ENCODE measurements at regions not wholly inside any gene's neighbourhood (a gene's known extent, or its start where the extent isn't known, plus 50 kb on each side); places are given as distances from the start of the nearest gene placed in this dataset.

DNA sequence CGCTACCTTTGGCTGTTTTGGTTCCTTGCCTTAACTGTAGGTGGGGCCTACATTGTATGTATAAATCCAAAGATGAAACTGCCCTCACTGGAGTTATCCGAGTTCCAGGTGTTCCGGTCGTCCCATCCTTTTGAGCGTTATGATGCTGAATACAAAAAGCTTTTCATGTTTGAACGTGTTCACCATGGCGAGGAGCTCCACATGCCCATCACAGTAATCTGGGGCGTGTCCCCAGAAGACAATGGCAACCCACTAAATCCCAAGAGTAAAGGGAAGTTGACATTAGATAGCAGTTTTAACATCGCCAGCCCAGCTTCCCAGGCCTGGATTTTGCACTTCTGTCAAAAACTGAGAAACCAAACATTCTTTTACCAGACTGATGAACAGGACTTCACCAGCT is 139.5 kb downstream of the TLR5 start:
- no peak for TF ChIP-seq POLR2AphosphoS5 (IDR thresholded peaks at IDR 0.05; ENCODE audit: insufficient read depth in 1 of 2, low read depth in 1 of 2)
- TF ChIP-seq POLR2A (IDR thresholded peaks at IDR 0.05): no peak
- TF ChIP-seq, protein P1, sequence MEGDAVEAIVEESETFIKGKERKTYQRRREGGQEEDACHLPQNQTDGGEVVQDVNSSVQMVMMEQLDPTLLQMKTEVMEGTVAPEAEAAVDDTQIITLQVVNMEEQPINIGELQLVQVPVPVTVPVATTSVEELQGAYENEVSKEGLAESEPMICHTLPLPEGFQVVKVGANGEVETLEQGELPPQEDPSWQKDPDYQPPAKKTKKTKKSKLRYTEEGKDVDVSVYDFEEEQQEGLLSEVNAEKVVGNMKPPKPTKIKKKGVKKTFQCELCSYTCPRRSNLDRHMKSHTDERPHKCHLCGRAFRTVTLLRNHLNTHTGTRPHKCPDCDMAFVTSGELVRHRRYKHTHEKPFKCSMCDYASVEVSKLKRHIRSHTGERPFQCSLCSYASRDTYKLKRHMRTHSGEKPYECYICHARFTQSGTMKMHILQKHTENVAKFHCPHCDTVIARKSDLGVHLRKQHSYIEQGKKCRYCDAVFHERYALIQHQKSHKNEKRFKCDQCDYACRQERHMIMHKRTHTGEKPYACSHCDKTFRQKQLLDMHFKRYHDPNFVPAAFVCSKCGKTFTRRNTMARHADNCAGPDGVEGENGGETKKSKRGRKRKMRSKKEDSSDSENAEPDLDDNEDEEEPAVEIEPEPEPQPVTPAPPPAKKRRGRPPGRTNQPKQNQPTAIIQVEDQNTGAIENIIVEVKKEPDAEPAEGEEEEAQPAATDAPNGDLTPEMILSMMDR (IDR thresholded peaks at IDR 0.05): no peak
- Histone ChIP-seq H3K27ac (no peak overlapping the region), H3K9me3 (no peaks in the 10 kb centered on the region), H3K4me3 (no peak overlapping the region), H3K4me1 (no peaks in the 10 kb centered on the region), H3K36me3 (peaks cover 0 to 21% of the 10 kb centered on the region in 2 donors), H3K27me3 (no peaks in the 10 kb centered on the region)
- intact Hi-C loops (cut with DNase I): no loop called here
- DNase-seq (ENCODE audit: extremely low spot score in 2 of 2): no peak

DNA sequence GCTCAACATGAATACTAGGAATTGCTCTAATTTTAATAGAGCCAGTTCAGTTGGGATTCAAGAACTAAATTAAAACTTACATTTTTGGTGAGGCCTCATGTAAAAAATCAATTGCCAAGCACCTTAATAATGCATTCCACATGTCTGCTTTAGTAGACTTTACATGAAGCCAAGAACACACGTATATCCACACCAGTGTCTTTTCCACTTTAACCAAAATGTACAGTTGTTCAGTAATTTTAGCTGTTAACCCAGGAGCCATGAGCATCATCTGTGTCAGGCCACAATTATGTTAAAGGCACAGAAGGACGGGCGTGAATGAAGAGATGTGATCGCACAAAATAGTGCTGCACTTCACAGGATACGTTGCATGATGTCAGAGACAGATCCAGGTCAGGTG is 136.7 kb downstream of the TLR5 start:
- no peak for TF ChIP-seq POLR2AphosphoS5 (IDR thresholded peaks at IDR 0.05; ENCODE audit: insufficient read depth in 1 of 2, low read depth in 1 of 2)
- TF ChIP-seq POLR2A (IDR thresholded peaks at IDR 0.05): no peak
- TF ChIP-seq, protein P1 (IDR thresholded peaks at IDR 0.05): no peak
- H3K9me3 ChIP-seq: no peaks in the 10 kb centered on the region
- no peak for DNase-seq (ENCODE audit: extremely low spot score in 2 of 2)
- H3K36me3 ChIP-seq: peaks cover 0 to 21% of the 10 kb centered on the region in 2 donors
- H3K4me3 ChIP-seq: no peak overlapping the region
- intact Hi-C loops (cut with DNase I): no loop called here
- H3K27ac ChIP-seq: no peak overlapping the region
- H3K27me3 ChIP-seq: no peaks in the 10 kb centered on the region
- peaks cover 9% of the 10 kb centered on the region for H3K4me1 ChIP-seq

DNA sequence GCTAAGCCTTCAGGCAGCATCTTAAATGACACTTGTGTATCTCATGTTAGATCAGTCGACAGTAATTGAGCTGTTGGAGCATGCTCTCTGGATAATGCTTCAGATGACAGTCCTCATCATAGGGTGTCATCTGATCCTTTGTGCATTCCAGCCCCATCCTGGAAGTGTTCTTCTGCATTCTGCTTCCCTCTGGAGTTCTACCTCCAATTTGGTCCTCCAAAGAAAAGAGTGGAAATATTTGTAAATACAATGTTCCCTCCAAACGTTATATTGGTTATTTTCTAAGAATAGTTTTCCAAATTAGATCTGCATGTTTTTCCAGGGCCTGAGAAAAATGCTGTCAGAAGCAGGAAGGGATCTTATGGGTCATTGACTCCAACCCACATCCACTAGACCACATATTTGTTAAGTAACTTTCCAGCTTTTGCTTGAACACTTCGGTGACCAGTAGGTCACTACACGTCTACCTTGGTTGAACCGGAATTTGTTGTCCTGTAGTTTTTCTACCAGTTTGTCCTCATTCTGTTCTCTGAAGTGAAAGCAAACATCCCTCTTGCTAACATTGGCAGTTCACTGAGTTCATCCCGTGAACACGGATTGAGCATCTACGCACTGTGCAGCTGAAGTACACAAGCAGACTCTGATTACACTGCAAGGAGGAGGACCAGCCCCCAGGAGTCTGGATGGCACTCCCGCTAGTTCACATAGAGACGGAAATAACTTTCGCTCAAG is 136.0 kb downstream of the TLR5 start:
- H3K27me3 ChIP-seq: no peaks in the 10 kb centered on the region
- DNase-seq (ENCODE audit: extremely low spot score in 2 of 2): no peak
- intact Hi-C loops (cut with DNase I): no loop called here
- H3K36me3 ChIP-seq: peaks cover 0 to 21% of the 10 kb centered on the region in 2 donors
- TF ChIP-seq POLR2AphosphoS5 (IDR thresholded peaks at IDR 0.05; ENCODE audit: insufficient read depth in 1 of 2, low read depth in 1 of 2): no peak
- H3K9me3 ChIP-seq: no peaks in the 10 kb centered on the region
- no peak overlapping the region for H3K27ac ChIP-seq
- H3K4me1 ChIP-seq: peaks cover 9% of the 10 kb centered on the region
- H3K4me3 ChIP-seq: no peak overlapping the region

DNA sequence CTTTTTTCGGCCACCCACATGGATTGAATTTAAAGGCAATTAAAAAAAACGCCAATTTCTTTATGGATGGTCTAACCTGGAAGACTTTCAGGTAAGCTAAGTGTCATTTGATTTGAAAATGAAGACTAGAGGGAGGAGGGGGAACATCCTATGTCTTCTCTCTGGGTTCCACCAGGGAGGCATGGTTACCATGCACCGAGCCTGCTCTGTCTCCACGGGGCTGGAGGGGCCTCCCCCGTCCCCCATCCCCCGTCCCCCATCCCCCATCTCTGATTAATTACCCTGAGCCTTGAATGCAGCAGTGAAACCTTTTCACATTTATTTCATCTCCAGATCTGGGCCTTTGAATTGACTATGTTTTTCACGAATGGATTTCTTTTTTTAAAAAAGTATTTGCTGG is 135.1 kb downstream of the TLR5 start:
- H3K4me3 ChIP-seq: no peak overlapping the region
- no peaks in the 10 kb centered on the region for H3K27me3 ChIP-seq
- DNase-seq (ENCODE audit: extremely low spot score in 2 of 2): no peak
- intact Hi-C loops (cut with DNase I): no loop called here
- H3K4me1 ChIP-seq: peaks cover 9% of the 10 kb centered on the region
- H3K27ac ChIP-seq: no peak overlapping the region
- no peak for TF ChIP-seq POLR2AphosphoS5 (IDR thresholded peaks at IDR 0.05; ENCODE audit: insufficient read depth in 1 of 2, low read depth in 1 of 2)
- no peak for TF ChIP-seq POLR2A (IDR thresholded peaks at IDR 0.05)
- TF ChIP-seq, protein P1 (IDR thresholded peaks at IDR 0.05): no peak
- no peaks in the 10 kb centered on the region for H3K9me3 ChIP-seq
- peaks cover 0 to 12% of the 10 kb centered on the region in 2 donors for H3K36me3 ChIP-seq

DNA sequence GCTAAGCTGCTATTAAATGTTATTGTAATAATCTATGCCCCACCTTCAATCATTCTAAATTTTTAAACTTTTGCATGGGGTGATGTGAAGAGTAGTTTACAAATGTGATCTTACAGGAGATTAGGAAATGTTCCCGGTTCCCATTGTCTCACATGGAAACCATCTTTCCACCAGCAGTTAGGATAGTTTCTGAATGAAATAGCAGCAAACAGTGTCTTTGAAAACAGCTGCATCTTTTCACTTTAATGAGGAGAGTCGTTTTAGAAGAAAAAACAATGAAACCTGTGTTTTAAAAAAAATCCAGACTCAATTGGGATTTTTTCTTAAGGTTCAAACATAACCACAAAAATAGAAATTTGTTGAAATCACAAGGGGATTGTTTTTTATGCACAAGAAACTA is 134.2 kb downstream of the TLR5 start:
- H3K4me1 ChIP-seq: peaks cover 9% of the 10 kb centered on the region
- no peak for DNase-seq (ENCODE audit: extremely low spot score in 2 of 2)
- peaks cover 0 to 5% of the 10 kb centered on the region in 2 donors for H3K36me3 ChIP-seq
- TF ChIP-seq, protein P1 (IDR thresholded peaks at IDR 0.05): no peak
- TF ChIP-seq POLR2A (IDR thresholded peaks at IDR 0.05) (no peak), POLR2AphosphoS5 (IDR thresholded peaks at IDR 0.05; ENCODE audit: insufficient read depth in 1 of 2, low read depth in 1 of 2) (no peak)
- intact Hi-C loops (cut with DNase I): no loop called here
- H3K27ac ChIP-seq: no peak overlapping the region
- no peaks in the 10 kb centered on the region for H3K9me3 ChIP-seq
- H3K4me3 ChIP-seq: no peak overlapping the region
- H3K27me3 ChIP-seq: no peaks in the 10 kb centered on the region

All from vagina (tissue), 2 donors.